Ovary (tissue), 7 donors: ENCODE measurements at regions not wholly inside any gene's neighbourhood (a gene's known extent, or its start where the extent isn't known, plus 50 kb on each side); places are given as distances from the start of the nearest gene placed in this dataset.

Experiments used
- DNase-seq, 5 donors: peaks; one replicate each; pipeline ENCODE4 v3.0.0-alpha.2; 2019 to 2020
- H3K27ac ChIP-seq, 2 donors: fragments of 200-600 bp; one replicate each; pipeline versions ENCODE4 v1.5.1 to v1.8.0; 2019 to 2022
- H3K27me3 ChIP-seq: fragments of 200-600 bp; one replicate; pipeline ENCODE4 v1.8.0; 2022
- H3K36me3 ChIP-seq: fragments of 200-600 bp; sonication (generic); one replicate; pipeline ENCODE4 v1.5.1; 2019
- H3K4me1 ChIP-seq: one replicate; pipeline ENCODE4 v1.8.1; 2013; ENCODE audit warnings: mild to moderate bottlenecking, moderate library complexity; ENCODE audit not compliant: insufficient read depth
- H3K4me3 ChIP-seq: fragments of 200-600 bp; sonication (generic); one replicate; pipeline ENCODE4 v1.5.1; 2017
- H3K9me3 ChIP-seq, 2 donors: fragments of 200-600 bp in 1 of 2; sonication (generic) in 1 of 2; one replicate each; pipeline versions ENCODE4 v1.5.1 to v1.8.1; 2013 to 2019; ENCODE audit warnings: mild to moderate bottlenecking in 1 of 2, moderate library complexity in 1 of 2
- CTCF ChIP-seq, 3 donors: fragments of 450-650 bp in 2 of 3; fragments of 200-600 bp in 1 of 3; IDR thresholded peaks; one replicate each; pipeline versions ENCODE4 v1.5.1 to v1.8.0; 2016 to 2022; ENCODE audit warnings: antibody characterized with exemption in 3 of 3, mild to moderate bottlenecking in 1 of 3
- EP300 ChIP-seq: sonication (generic); formaldehyde crosslinking; IDR thresholded peaks from one replicate; pipeline ENCODE4 v1.6.1; 2017; ENCODE audit warnings: antibody characterized with exemption
- POLR2A ChIP-seq: fragments of 450-650 bp; IDR thresholded peaks from one replicate; pipeline ENCODE4 v1.6.1; 2017; ENCODE audit warnings: antibody characterized with exemption, mild to moderate bottlenecking, moderate library complexity
- WGBS, 3 donors: extraction: QIAGEN DNeasy Blood & Tissue Kit in 1 of 3; methylation state at CpG; one replicate each; pipeline versions ENCODE4 v1.1.5 to v1.1.7; 2013 to 2017; 5-methylcytosine and 5-hydroxymethylcytosine counted together
- intact Hi-C, 4 donors: fragments of 100-400 bp; cut with DNase I; formaldehyde crosslinking; loops; one replicate each; pipeline versions ENCODE4 v1.11.0 to v1.15.1; 2022 to 2023
- donor health status: DM: no; HTN: no; CAD: no; lungs with moderate emphysema.
- donor health status: DM: no; HTN: no; CAD: no.
- donor health status: Bipolar disorder and iron deficiency.
- donor health status: DM: no; HTN: no; CAD: no.
- donor health status: DM: yes; HTN: yes; CAD: no.

- 78 to 85% (median 83%) methylated on average over 6 of the region's 6 CpGs for WGBS, 3 donors
- Histone ChIP-seq H3K27ac (no peak overlapping the region), H3K27me3 (no peaks in the 10 kb centered on the region), H3K9me3 (no peaks in the 10 kb centered on the region), H3K36me3 (no peaks in the 10 kb centered on the region), H3K4me1 (peaks cover 5% of the 10 kb centered on the region), H3K4me3 (no peak overlapping the region)
- TF ChIP-seq POLR2A (no peak), CTCF (IDR thresholded peaks at IDR 0.05) (no peak), EP300 (no peak)
- DNase-seq = no peak
- intact Hi-C loops = no loop called here
Measured at GRCh38 chr10:31645786-31646185, 282.8 kb downstream of the ARHGAP12 start.

- Histone ChIP-seq H3K27me3 (no peaks in the 10 kb centered on the region), H3K4me1 (peaks cover 4% of the 10 kb centered on the region), H3K27ac (no peak overlapping the region), H3K36me3 (no peaks in the 10 kb centered on the region), H3K9me3 (no peaks in the 10 kb centered on the region), H3K4me3 (no peak overlapping the region)
- DNase-seq = no peak
- 93 to 94% (median 94%) methylated on average over 4 of the region's 4 CpGs for WGBS, 3 donors
- intact Hi-C loops = no loop called here
- TF ChIP-seq EP300 = no peak
- no peak for TF ChIP-seq CTCF (IDR thresholded peaks at IDR 0.05)
- no peak for TF ChIP-seq POLR2A
Measured at GRCh38 chr10:31644931-31645633, 283.5 kb downstream of the ARHGAP12 start.

- H3K27ac ChIP-seq = no peak overlapping the region
- 91 to 96% (median 92%) methylated on average over 1 of the region's 1 CpG for WGBS, 3 donors
- no peaks in the 10 kb centered on the region for H3K4me1 ChIP-seq
- no peaks in the 10 kb centered on the region for H3K36me3 ChIP-seq
- DNase-seq = no peak
- H3K4me3 ChIP-seq = no peak overlapping the region
- H3K27me3 ChIP-seq = no peaks in the 10 kb centered on the region
- H3K9me3 ChIP-seq = no peaks in the 10 kb centered on the region
- intact Hi-C loops = no loop called here
- no peak for TF ChIP-seq EP300
- no peak for TF ChIP-seq POLR2A
- TF ChIP-seq CTCF (IDR thresholded peaks at IDR 0.05) = no peak
Measured at GRCh38 chr10:31642281-31642680, 286.4 kb downstream of the ARHGAP12 start.

GRCh38 chr10:31635415-31636065 lies 293.1 kb downstream of the ARHGAP12 start:
- 62 to 70% (median 70%) methylated on average over 2 of the region's 2 CpGs for WGBS, 3 donors
- Histone ChIP-seq H3K4me1 (no peaks in the 10 kb centered on the region), H3K36me3 (no peaks in the 10 kb centered on the region), H3K27me3 (no peaks in the 10 kb centered on the region), H3K4me3 (no peak overlapping the region), H3K9me3 (no peaks in the 10 kb centered on the region), H3K27ac (no peak overlapping the region)
- intact Hi-C loops = no loop called here
- TF ChIP-seq POLR2A = no peak
- TF ChIP-seq EP300 = no peak
- no peak for TF ChIP-seq CTCF (IDR thresholded peaks at IDR 0.05)
- no peak for DNase-seq
